Kidney (tissue), 13 donors: ENCODE measurements at regions not wholly inside any gene's neighbourhood (a gene's known extent, or its start where the extent isn't known, plus 50 kb on each side); places are given as distances from the start of the nearest gene placed in this dataset.

Experiments
- DNase-seq, 5 donors: peaks; one replicate each; pipeline ENCODE4 v3.0.0-alpha.2; 2013 to 2020
- FAIRE-seq: peaks from 2 replicates; lab custom pipeline; 2012; peaks lifted over from hg19 to GRCh38; lab: Jason Lieb, UNC
- H3K27ac ChIP-seq, 2 donors: one replicate each; pipeline ENCODE4 v1.7.0; 2013; ENCODE audit warnings: low read depth in 2 of 2, low read length in 2 of 2, inconsistent platforms in 1 of 2
- H3K27me3 ChIP-seq: one replicate; pipeline ENCODE4 v1.7.1; 2013; ENCODE audit warnings: low read length, inconsistent platforms; ENCODE audit not compliant: control insufficient read depth, insufficient read depth
- H3K36me3 ChIP-seq, 3 donors: one replicate each; pipeline versions ENCODE4 v1.7.0 to v1.7.1; 2013; ENCODE audit warnings: low read length in 3 of 3, control low read depth in 1 of 3, inconsistent platforms in 1 of 3; ENCODE audit not compliant: insufficient read depth in 3 of 3, control insufficient read depth in 2 of 3
- H3K4me1 ChIP-seq, 3 donors: one replicate each; pipeline versions ENCODE4 v1.7.0 to v1.7.1; 2013; ENCODE audit warnings: low read length in 3 of 3, inconsistent platforms in 1 of 3, low read depth in 1 of 3; ENCODE audit not compliant: control insufficient read depth in 2 of 3, insufficient read depth in 2 of 3
- H3K4me3 ChIP-seq, 3 donors: one replicate each; pipeline versions ENCODE4 v1.7.0 to v1.8.1; 2013; ENCODE audit warnings: low read length in 3 of 3, control low read depth in 1 of 3, inconsistent platforms in 1 of 3
- H3K9ac ChIP-seq, 3 donors: one replicate each; pipeline versions ENCODE4 v1.7.0 to v1.7.1; 2013; ENCODE audit warnings: low read length in 3 of 3, control low read depth in 1 of 3, inconsistent platforms in 1 of 3
- H3K9me3 ChIP-seq, 3 donors: one replicate each; pipeline versions ENCODE4 v1.7.0 to v1.7.1; 2013; ENCODE audit warnings: low read length in 3 of 3, control low read depth in 1 of 3, inconsistent platforms in 1 of 3; ENCODE audit not compliant: control insufficient read depth in 2 of 3, insufficient read depth in 1 of 3
- intact Hi-C: fragments of 100-400 bp; cut with DNase I; formaldehyde crosslinking; loops from one replicate; pipeline ENCODE4 v1.11.1; 2022
- TF ChIP-seq, protein P1 (sequence below): IDR thresholded peaks from 3 replicates; pipeline ENCODE4 v1.5.1; 2012; ENCODE audit warnings: mild to moderate bottlenecking, moderate library complexity, borderline replicate concordance; ENCODE audit not compliant: insufficient read depth; ENCODE audit errors: extremely low read depth
- donor health status: control.
- donor health status: control.
- donor health status: control.
- donor health status: control.
- donor health status: control.
- donor health status: DM: yes; HTN: yes; CAD: no.
- donor health status: Normal renal cell carcinoma (clear cell type).

DNA sequence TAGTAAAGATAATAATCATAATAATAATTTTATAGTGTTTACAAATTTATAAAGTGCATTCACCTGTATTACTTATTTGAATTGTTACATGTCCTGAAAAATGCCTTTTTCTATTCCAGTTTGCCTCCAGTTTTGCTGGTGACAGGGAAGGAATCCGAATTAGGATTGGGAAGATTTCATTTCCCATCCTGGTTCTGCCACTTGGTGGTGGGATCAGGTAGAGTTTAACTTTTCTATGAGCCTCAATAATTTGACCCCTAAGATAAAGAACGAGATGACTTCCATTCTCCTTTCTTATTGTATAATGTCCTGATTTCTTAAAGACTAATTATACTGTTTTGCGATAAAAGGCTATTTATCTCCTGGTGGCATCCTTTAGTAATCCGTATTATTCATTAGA, 1090.9 kb downstream of the RAPGEF2 start:
- Histone ChIP-seq H3K36me3 (no peaks in the 10 kb centered on the region), H3K9ac (no peak overlapping the region), H3K4me1 (no peaks in the 10 kb centered on the region), H3K27me3 (no peaks in the 10 kb centered on the region), H3K27ac (no peak overlapping the region), H3K9me3 (no peaks in the 10 kb centered on the region), H3K4me3 (no peak overlapping the region)
- TF ChIP-seq, protein P1, sequence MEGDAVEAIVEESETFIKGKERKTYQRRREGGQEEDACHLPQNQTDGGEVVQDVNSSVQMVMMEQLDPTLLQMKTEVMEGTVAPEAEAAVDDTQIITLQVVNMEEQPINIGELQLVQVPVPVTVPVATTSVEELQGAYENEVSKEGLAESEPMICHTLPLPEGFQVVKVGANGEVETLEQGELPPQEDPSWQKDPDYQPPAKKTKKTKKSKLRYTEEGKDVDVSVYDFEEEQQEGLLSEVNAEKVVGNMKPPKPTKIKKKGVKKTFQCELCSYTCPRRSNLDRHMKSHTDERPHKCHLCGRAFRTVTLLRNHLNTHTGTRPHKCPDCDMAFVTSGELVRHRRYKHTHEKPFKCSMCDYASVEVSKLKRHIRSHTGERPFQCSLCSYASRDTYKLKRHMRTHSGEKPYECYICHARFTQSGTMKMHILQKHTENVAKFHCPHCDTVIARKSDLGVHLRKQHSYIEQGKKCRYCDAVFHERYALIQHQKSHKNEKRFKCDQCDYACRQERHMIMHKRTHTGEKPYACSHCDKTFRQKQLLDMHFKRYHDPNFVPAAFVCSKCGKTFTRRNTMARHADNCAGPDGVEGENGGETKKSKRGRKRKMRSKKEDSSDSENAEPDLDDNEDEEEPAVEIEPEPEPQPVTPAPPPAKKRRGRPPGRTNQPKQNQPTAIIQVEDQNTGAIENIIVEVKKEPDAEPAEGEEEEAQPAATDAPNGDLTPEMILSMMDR = no peak
- DNase-seq (no peak), FAIRE-seq (no peak)
- intact Hi-C loops = no loop called here

DNA sequence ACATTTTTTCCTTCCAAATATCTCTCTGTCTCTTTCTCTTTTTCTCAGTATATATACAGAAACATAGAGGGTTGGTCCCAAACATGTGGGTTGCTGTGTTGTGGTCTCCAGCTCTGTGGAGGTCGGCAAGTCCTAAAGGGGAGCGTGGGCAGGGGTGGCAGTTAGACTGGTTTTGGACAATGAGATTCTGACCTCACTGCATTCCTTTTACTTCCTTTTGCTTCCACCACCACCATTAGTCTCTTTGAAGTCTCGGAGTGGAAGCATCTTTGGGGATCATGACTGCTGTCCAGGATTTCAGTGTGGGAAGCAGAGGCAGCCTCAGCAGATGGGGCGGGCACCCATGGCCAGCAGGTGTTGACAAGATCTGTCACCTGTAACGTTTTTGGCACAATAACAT, 1091.8 kb downstream of the RAPGEF2 start:
- TF ChIP-seq, protein P1 = no peak
- H3K9ac ChIP-seq = no peak overlapping the region
- no peak overlapping the region for H3K4me3 ChIP-seq
- DNase-seq (peak in 1 of 5 donors; percentile 27), FAIRE-seq (no peak)
- H3K4me1 ChIP-seq = no peaks in the 10 kb centered on the region
- H3K27me3 ChIP-seq = no peaks in the 10 kb centered on the region
- peaks cover 0 to 1% (median 0%) of the 10 kb centered on the region in 3 donors for H3K9me3 ChIP-seq
- no peak overlapping the region for H3K27ac ChIP-seq
- intact Hi-C loops = no loop called here
- H3K36me3 ChIP-seq = no peaks in the 10 kb centered on the region

DNA sequence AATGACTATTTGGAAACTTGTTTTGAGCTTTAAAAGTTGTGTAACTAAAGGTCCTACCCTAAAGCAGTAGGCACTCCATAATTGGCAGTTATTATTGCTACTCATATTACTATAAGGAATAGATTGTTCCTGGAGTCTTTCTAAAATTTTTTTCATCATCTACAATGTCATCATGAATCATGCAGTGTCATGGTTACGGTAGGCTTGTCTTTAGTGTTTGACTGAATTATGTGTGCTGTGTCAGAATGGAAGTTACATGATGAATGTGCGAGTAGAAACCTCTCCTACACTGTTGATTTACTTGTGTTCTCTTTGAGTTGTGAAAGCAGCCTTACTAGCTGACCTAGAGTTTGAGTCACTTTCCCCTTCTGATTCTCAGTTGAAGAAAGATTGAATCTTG, 1099.9 kb downstream of the RAPGEF2 start:
- no peak overlapping the region for H3K4me3 ChIP-seq
- FAIRE-seq (no peak), DNase-seq (peak in 1 of 5 donors; percentile 1)
- H3K27me3 ChIP-seq = no peaks in the 10 kb centered on the region
- H3K4me1 ChIP-seq = no peaks in the 10 kb centered on the region
- no peak overlapping the region for H3K27ac ChIP-seq
- no peaks in the 10 kb centered on the region for H3K36me3 ChIP-seq
- H3K9me3 ChIP-seq = peaks cover 0 to 8% (median 0%) of the 10 kb centered on the region in 3 donors
- TF ChIP-seq, protein P1 = no peak
- intact Hi-C loops = no loop called here
- H3K9ac ChIP-seq = no peak overlapping the region

DNA sequence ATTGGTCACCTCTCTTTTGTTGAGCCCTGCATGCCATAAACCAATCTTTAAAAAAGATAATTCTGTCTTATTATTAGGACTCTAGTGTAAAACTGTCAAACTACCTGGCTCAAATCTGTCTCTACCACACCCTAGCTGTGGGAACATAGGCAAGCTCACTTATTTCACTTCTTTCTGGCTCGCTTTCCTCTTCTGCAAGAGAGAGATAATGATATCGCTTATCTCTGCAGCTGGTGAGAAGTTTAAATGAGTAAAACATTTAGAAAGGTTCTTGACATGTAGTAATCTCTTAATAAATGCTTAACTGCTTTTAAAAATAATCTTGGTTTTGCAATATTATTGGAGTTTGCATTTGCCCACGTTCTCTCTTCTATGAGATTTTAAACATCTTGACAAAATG, 1109.2 kb downstream of the RAPGEF2 start:
- no peak overlapping the region for H3K4me3 ChIP-seq
- H3K36me3 ChIP-seq = no peaks in the 10 kb centered on the region
- TF ChIP-seq, protein P1 = no peak
- H3K9me3 ChIP-seq = no peaks in the 10 kb centered on the region
- DNase-seq = no peak
- intact Hi-C loops = no loop called here
- no peak for FAIRE-seq
- H3K27ac ChIP-seq = no peak overlapping the region
- H3K27me3 ChIP-seq = no peaks in the 10 kb centered on the region
- H3K4me1 ChIP-seq = no peaks in the 10 kb centered on the region
- no peak overlapping the region for H3K9ac ChIP-seq
